ENCODE measurements at regions not wholly inside any gene's neighbourhood (a gene's known extent, or its start where the extent isn't known, plus 50 kb on each side); places are given as distances from the start of the nearest gene placed in this dataset.
A peak's percentile ranks its signal among the peaks of the same experiment; 100 is the strongest.

DNA sequence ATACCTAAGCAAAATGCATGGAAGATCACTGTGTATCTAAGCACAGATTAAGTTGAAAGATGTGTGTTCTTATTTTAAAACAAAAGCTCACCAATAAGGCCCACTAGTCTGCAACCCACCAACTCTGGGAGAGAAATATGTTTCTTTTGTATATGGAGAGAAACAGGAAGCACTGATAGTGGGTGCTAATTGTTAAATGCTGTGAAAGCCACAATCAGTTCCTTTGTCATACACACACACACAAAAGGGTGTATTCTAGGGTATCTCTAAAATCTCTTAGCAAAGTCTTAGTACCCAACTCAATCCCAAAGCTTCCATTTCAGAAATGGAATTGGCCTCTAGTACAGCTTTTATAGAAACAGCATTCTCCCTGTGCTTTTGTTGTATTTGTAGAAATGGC is 272.7 kb upstream of the FLRT2 start:
- DNase-seq (ENCODE audit: low spot score) = no peak
- Histone ChIP-seq H3K4me3 (no peak overlapping the region), H3K27me3 (no peaks in the 10 kb centered on the region), H3K27ac (no peak overlapping the region), H3K4me1 (ENCODE audit: insufficient read depth) (no peaks in the 10 kb centered on the region), H2AFZ (no peak overlapping the region), H3K79me2 (no peaks in the 10 kb centered on the region), H4K20me1 (ENCODE audit: insufficient read depth, poor library complexity, severe bottlenecking) (no peaks in the 10 kb centered on the region), H3K4me2 (no peak overlapping the region), H3K36me3 (replicated peaks; ENCODE audit: insufficient read depth, low read depth) (no peaks in the 10 kb centered on the region), H3K9me3 (ENCODE audit: low read depth) (no peaks in the 10 kb centered on the region), H3K9me2 (replicated peaks; ENCODE audit: insufficient read depth) (no peaks in the 10 kb centered on the region)
- TF ChIP-seq EZH2 (IDR thresholded peaks at IDR 0.05; ENCODE audit: borderline replicate concordance) (no peak), EZH2phosphoT487 (IDR thresholded peaks at IDR 0.05; ENCODE audit: low read depth, severe bottlenecking, unreplicated experiment) (no peak)
- TF ChIP-seq, protein P1, sequence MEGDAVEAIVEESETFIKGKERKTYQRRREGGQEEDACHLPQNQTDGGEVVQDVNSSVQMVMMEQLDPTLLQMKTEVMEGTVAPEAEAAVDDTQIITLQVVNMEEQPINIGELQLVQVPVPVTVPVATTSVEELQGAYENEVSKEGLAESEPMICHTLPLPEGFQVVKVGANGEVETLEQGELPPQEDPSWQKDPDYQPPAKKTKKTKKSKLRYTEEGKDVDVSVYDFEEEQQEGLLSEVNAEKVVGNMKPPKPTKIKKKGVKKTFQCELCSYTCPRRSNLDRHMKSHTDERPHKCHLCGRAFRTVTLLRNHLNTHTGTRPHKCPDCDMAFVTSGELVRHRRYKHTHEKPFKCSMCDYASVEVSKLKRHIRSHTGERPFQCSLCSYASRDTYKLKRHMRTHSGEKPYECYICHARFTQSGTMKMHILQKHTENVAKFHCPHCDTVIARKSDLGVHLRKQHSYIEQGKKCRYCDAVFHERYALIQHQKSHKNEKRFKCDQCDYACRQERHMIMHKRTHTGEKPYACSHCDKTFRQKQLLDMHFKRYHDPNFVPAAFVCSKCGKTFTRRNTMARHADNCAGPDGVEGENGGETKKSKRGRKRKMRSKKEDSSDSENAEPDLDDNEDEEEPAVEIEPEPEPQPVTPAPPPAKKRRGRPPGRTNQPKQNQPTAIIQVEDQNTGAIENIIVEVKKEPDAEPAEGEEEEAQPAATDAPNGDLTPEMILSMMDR (IDR thresholded peaks at IDR 0.05; ENCODE audit: poor library complexity) = no peak

DNA sequence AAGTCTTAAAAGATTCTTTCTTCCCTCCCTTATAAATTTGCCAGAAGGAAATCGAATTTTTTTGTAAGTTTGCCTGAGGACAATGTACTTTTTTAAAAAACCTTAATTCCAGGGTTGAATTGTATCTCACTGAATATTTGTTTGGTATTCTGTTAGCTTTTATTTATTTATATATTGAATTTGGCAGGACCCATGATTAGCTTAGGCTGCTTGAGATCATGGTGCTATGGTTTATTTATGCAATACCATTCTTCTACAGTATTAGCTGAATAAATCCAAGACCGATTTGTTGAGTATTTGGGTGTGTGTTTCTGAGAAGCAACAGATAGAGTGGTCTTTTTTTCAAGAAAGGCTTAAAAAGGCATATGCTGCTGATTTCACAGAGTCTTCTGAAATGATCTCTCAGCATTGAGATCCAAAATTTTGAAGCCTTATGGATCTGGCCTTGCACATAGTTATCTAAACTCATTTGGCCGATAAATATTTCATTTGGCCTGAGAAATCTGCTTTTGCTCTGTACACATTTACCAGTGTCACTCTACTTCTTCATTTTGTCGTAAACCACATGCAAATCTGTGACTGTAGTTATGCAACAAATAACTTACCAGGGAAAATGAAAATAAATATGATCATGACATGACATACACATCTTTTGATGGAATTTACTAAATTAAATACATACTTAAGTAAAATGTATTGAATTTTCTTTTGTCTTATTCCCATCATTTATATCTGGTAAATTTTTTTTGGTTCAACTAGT is 265.8 kb upstream of the FLRT2 start:
- Histone ChIP-seq H3K4me2 (no peak overlapping the region), H3K9me3 (ENCODE audit: low read depth) (no peaks in the 10 kb centered on the region), H2AFZ (no peak overlapping the region), H3K4me1 (ENCODE audit: insufficient read depth) (no peaks in the 10 kb centered on the region), H4K20me1 (ENCODE audit: insufficient read depth, poor library complexity, severe bottlenecking) (no peaks in the 10 kb centered on the region), H3K79me2 (no peaks in the 10 kb centered on the region), H3K4me3 (no peak overlapping the region), H3K36me3 (replicated peaks; ENCODE audit: insufficient read depth, low read depth) (no peaks in the 10 kb centered on the region), H3K27ac (no peak overlapping the region), H3K9me2 (replicated peaks; ENCODE audit: insufficient read depth) (no peaks in the 10 kb centered on the region), H3K27me3 (no peaks in the 10 kb centered on the region)
- WGBS (ENCODE audit: low lambda C conversion rate, missing lambda C conversion rate) = 90% methylated on average over 4 of the region's 4 CpGs
- no peak for DNase-seq (ENCODE audit: low spot score)
- no peak for TF ChIP-seq EZH2 (IDR thresholded peaks at IDR 0.05; ENCODE audit: borderline replicate concordance)
- TF ChIP-seq EZH2phosphoT487 (IDR thresholded peaks at IDR 0.05; ENCODE audit: low read depth, severe bottlenecking, unreplicated experiment) = no peak
- TF ChIP-seq, protein P1 (IDR thresholded peaks at IDR 0.05; ENCODE audit: poor library complexity) = no peak

DNA sequence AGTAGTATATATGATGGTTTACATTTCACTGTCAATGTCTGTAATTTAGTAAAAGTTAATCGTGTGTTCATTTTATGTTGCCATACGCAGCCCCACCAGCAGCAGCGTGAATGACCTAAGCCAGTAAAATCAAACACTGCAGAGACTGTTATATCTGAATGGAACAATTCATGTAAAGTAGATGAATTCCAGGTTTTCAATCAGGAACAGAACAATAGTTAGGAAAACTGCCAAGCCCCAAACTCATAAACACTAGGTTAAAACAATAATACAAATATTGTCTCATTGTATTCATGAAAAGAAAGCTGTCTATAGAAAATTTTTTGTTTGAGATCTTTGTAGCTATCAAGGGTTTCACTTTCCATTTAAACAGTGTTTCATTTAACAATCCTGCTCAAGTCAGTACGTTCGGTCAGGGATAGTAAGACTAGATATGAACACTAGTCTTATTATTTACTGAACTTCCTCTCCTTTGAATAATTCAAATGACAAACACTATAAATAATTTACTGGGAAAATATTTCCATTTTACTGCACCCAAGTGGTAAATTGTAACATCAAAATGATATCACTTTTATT is 256.8 kb upstream of the FLRT2 start:
- Histone ChIP-seq H2AFZ (no peak overlapping the region), H3K4me3 (no peak overlapping the region), H3K36me3 (replicated peaks; ENCODE audit: insufficient read depth, low read depth) (no peaks in the 10 kb centered on the region), H4K20me1 (ENCODE audit: insufficient read depth, poor library complexity, severe bottlenecking) (no peaks in the 10 kb centered on the region), H3K27ac (no peak overlapping the region), H3K4me2 (peak overlapping the region; percentile 19), H3K4me1 (ENCODE audit: insufficient read depth) (no peaks in the 10 kb centered on the region), H3K79me2 (no peaks in the 10 kb centered on the region), H3K27me3 (no peaks in the 10 kb centered on the region), H3K9me3 (ENCODE audit: low read depth) (no peaks in the 10 kb centered on the region), H3K9me2 (replicated peaks; ENCODE audit: insufficient read depth) (no peaks in the 10 kb centered on the region)
- WGBS (ENCODE audit: low lambda C conversion rate, missing lambda C conversion rate) = 55% methylated on average over 5 of the region's 5 CpGs
- no peak for DNase-seq (ENCODE audit: low spot score)
- TF ChIP-seq, protein P1 (IDR thresholded peaks at IDR 0.05; ENCODE audit: poor library complexity) = no peak
- TF ChIP-seq EZH2 (IDR thresholded peaks at IDR 0.05; ENCODE audit: borderline replicate concordance) = no peak
- no peak for TF ChIP-seq EZH2phosphoT487 (IDR thresholded peaks at IDR 0.05; ENCODE audit: low read depth, severe bottlenecking, unreplicated experiment)
